SK-N-SH treated with all-trans-retinoic acid at 6 μM for 48 hours (cell line): ENCODE measurements at regions not wholly inside any gene's neighbourhood (a gene's known extent, or its start where the extent isn't known, plus 50 kb on each side); places are given as distances from the start of the nearest gene placed in this dataset.

Source experiments
- ARNTL ChIP-seq: fragments of 450-650 bp; formaldehyde crosslinking; IDR thresholded peaks from 2 replicates; pipeline ENCODE4 v1.5.0; 2020; ENCODE audit warnings: low read depth, mild to moderate bottlenecking, moderate library complexity, borderline replicate concordance
- CSRNP3 ChIP-seq: fragments of 250-450 bp; sonication (Bioruptor Pico); IDR thresholded peaks from 2 replicates; pipeline ENCODE4 v1.5.1; 2021; ENCODE audit warnings: mild to moderate bottlenecking, moderate library complexity
- GLIS3 ChIP-seq: fragments of 250-450 bp; sonication (Bioruptor Pico); IDR thresholded peaks from 2 replicates; pipeline ENCODE4 v1.5.0; 2020; ENCODE audit warnings: mild to moderate bottlenecking, moderate library complexity
- PPARA ChIP-seq: fragments of 250-450 bp; sonication (Bioruptor Pico); IDR thresholded peaks from 2 replicates; pipeline ENCODE4 v1.5.0; 2020; ENCODE audit warnings: mild to moderate bottlenecking, borderline replicate concordance
- RARB ChIP-seq: fragments of 250-450 bp; sonication (Bioruptor Pico); IDR thresholded peaks from 2 replicates; pipeline ENCODE4 v1.8.0; 2021; ENCODE audit warnings: mild to moderate bottlenecking, moderate library complexity
- SNAI2 ChIP-seq: fragments of 250-450 bp; sonication (Bioruptor Pico); IDR thresholded peaks from 2 replicates; pipeline ENCODE4 v1.5.0; 2020; ENCODE audit warnings: mild to moderate bottlenecking, moderate library complexity
- TCF4 ChIP-seq: fragments of 250-450 bp; sonication (Bioruptor Pico); IDR thresholded peaks from 2 replicates; pipeline ENCODE4 v1.8.0; 2021; ENCODE audit warnings: mild to moderate bottlenecking, moderate library complexity, borderline replicate concordance
- TOX ChIP-seq: fragments of 250-450 bp; sonication (Bioruptor Pico); IDR thresholded peaks from 2 replicates; pipeline ENCODE4 v1.8.0; 2021; ENCODE audit warnings: mild to moderate bottlenecking, moderate library complexity, borderline replicate concordance
- ZFP30 ChIP-seq: fragments of 450-650 bp; formaldehyde crosslinking; IDR thresholded peaks from 2 replicates; pipeline ENCODE4 v1.5.0; 2022; ENCODE audit warnings: mild to moderate bottlenecking, moderate library complexity
- ZNF565 ChIP-seq: fragments of 450-650 bp; formaldehyde crosslinking; conservative IDR thresholded peaks from 2 replicates; pipeline ENCODE4 v1.5.0; 2020; ENCODE audit warnings: low read depth, mild to moderate bottlenecking, moderate library complexity
- TF ChIP-seq, protein P1 (sequence below): fragments of 250-450 bp; sonication (Bioruptor Pico); IDR thresholded peaks from 2 replicates; pipeline ENCODE4 v1.8.0; 2020; ENCODE audit warnings: mild to moderate bottlenecking, moderate library complexity, borderline replicate concordance

DNA sequence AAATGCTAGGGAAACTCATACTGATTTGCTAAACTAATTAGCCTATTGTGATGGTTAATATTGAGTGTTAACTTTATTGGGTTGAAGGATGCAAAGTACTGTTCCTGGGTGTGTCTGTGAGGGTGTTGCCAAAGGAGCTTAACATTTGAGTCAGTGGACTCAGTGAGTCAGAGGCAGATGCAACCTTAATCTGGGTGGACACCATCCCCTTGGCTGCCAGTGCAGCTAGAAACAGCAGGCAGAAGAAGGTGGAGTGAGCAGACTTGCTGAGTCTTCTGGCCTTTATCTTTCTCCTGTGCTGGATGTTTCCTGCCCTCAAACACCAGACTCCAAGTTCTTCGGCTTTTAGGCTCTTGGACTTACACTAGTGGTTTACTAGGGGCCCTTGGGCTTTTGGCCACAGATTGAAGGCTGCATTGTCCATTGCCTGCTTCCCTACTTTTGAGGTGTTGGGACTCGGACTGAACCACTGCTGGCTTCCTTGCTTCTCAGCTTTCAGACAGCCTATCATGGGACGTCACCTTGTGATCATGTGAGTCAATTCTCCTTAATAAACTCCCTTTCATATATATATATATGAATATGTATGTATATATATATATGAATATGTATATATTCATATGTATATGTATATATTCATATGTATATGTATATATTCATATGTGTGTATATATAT lies 69.7 kb downstream of the RPRM start:
- TF ChIP-seq, protein P1, sequence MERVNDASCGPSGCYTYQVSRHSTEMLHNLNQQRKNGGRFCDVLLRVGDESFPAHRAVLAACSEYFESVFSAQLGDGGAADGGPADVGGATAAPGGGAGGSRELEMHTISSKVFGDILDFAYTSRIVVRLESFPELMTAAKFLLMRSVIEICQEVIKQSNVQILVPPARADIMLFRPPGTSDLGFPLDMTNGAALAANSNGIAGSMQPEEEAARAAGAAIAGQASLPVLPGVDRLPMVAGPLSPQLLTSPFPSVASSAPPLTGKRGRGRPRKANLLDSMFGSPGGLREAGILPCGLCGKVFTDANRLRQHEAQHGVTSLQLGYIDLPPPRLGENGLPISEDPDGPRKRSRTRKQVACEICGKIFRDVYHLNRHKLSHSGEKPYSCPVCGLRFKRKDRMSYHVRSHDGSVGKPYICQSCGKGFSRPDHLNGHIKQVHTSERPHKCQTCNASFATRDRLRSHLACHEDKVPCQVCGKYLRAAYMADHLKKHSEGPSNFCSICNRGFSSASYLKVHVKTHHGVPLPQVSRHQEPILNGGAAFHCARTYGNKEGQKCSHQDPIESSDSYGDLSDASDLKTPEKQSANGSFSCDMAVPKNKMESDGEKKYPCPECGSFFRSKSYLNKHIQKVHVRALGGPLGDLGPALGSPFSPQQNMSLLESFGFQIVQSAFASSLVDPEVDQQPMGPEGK: no peak
- TF ChIP-seq SNAI2 (CRISPR knock-in tag): no peak
- no peak for TF ChIP-seq ZFP30 (CRISPR knock-in tag)
- TF ChIP-seq ARNTL: no peak
- TF ChIP-seq TOX (CRISPR knock-in tag): no peak
- TF ChIP-seq ZNF565: no peak
- no peak for TF ChIP-seq RARB
- no peak for TF ChIP-seq GLIS3
- no peak for TF ChIP-seq PPARA (CRISPR knock-in tag)
- TF ChIP-seq TCF4 (CRISPR knock-in tag): no peak
- no peak for TF ChIP-seq CSRNP3
